Esophagus muscularis mucosa (tissue), 4 donors: ENCODE measurements at regions not wholly inside any gene's neighbourhood (a gene's known extent, or its start where the extent isn't known, plus 50 kb on each side); places are given as distances from the start of the nearest gene placed in this dataset.

Experiments
- DNase-seq: peaks from one replicate; pipeline ENCODE4 v3.0.0-alpha.2; 2017; ENCODE audit errors: extremely low spot score
- H3K27ac ChIP-seq, 4 donors: fragments of 200-600 bp; sonication (generic); replicated peaks in 1 of 4; 1 replicate in 3 of 4; 2 replicates in 1 of 4; pipeline ENCODE4 v1.5.1; 2016 to 2019; ENCODE audit warnings: mild to moderate bottlenecking in 1 of 4
- H3K27me3 ChIP-seq, 4 donors: fragments of 200-600 bp; sonication (generic); one replicate each; pipeline versions ENCODE4 v1.5.1 to v1.6.0; 2016 to 2019
- H3K36me3 ChIP-seq, 4 donors: fragments of 200-600 bp; sonication (generic); one replicate each; pipeline ENCODE4 v1.5.1; 2016 to 2019
- H3K4me1 ChIP-seq, 4 donors: fragments of 200-600 bp; sonication (generic); one replicate each; pipeline ENCODE4 v1.5.1; 2016 to 2019
- H3K4me3 ChIP-seq, 4 donors: fragments of 200-600 bp; sonication (generic); 1 replicate in 2 of 4; 2 replicates in 2 of 4; pipeline ENCODE4 v1.5.1; 2016 to 2019; ENCODE audit warnings: mild to moderate bottlenecking in 4 of 4, moderate library complexity in 1 of 4
- H3K9me3 ChIP-seq, 4 donors: fragments of 200-600 bp; sonication (generic); 1 replicate in 3 of 4; 2 replicates in 1 of 4; pipeline ENCODE4 v1.5.1; 2016 to 2019
- EP300 ChIP-seq: sonication (generic); formaldehyde crosslinking; IDR thresholded peaks from one replicate; pipeline ENCODE4 v1.6.1; 2017; ENCODE audit warnings: antibody characterized with exemption
- POLR2A ChIP-seq: fragments of 450-650 bp; IDR thresholded peaks from one replicate; pipeline ENCODE4 v1.6.1; 2017; ENCODE audit warnings: antibody characterized with exemption, moderate library complexity, mild to moderate bottlenecking, low read depth
- POLR2AphosphoS5 ChIP-seq, 2 donors: sonication (generic); formaldehyde crosslinking; IDR thresholded peaks; one replicate each; pipeline ENCODE4 v1.6.1; 2017; ENCODE audit warnings: antibody characterized with exemption in 2 of 2
- WGBS: methylation state at CpG from one replicate; pipeline ENCODE4 v1.1.5; 2018; 5-methylcytosine and 5-hydroxymethylcytosine counted together
- intact Hi-C: fragments of 100-400 bp; cut with DNase I; formaldehyde crosslinking; loops from one replicate; pipeline ENCODE4 v1.15.1; 2023
- TF ChIP-seq, protein P1 (sequence below), 3 experiments: fragments of 200-600 bp in 2 of 3; fragments of 450-650 bp in 1 of 3; sonication (generic) in 2 of 3; IDR thresholded peaks; one replicate each; pipeline ENCODE4 v1.5.1; 2017 to 2019; ENCODE audit warnings: antibody characterized with exemption in 3 of 3, mild to moderate bottlenecking in 2 of 3, moderate library complexity in 1 of 3

GRCh38 chr18:26794230-26795101 is 71.0 kb downstream of the AQP4 start:
- H3K4me3 ChIP-seq, result no peak overlapping the region

DNA sequence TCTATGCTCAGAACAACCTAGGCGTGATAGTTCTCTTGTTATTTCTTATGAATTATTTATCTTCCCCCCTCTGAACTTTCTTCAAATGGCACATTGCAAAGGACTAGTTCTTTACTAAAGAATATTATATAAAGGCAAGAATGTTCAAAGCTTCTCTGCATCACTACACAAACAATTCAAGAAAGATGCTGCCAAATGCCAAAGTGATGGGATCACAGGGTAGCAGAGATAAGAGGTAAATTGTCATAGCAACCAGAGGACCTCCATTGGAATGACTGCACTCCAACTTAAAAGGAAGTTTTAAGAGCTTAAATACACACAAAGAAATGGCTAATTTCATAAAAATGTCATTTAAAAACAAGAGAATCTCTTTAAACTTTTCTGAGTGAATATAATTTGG is 72.8 kb downstream of the AQP4 start:
- intact Hi-C loops, result no loop called here
- Histone ChIP-seq H3K27me3 (no peaks in the 10 kb centered on the region), H3K4me3 (no peak overlapping the region), H3K27ac (no peak overlapping the region), H3K4me1 (no peaks in the 10 kb centered on the region), H3K36me3 (no peaks in the 10 kb centered on the region), H3K9me3 (no peaks in the 10 kb centered on the region)
- 88% methylated on average over 1 of the region's 1 CpG for WGBS
- TF ChIP-seq POLR2A (no peak), POLR2AphosphoS5 (IDR thresholded peaks at IDR 0.05) (no peak), EP300 (no peak)
- TF ChIP-seq, protein P1, sequence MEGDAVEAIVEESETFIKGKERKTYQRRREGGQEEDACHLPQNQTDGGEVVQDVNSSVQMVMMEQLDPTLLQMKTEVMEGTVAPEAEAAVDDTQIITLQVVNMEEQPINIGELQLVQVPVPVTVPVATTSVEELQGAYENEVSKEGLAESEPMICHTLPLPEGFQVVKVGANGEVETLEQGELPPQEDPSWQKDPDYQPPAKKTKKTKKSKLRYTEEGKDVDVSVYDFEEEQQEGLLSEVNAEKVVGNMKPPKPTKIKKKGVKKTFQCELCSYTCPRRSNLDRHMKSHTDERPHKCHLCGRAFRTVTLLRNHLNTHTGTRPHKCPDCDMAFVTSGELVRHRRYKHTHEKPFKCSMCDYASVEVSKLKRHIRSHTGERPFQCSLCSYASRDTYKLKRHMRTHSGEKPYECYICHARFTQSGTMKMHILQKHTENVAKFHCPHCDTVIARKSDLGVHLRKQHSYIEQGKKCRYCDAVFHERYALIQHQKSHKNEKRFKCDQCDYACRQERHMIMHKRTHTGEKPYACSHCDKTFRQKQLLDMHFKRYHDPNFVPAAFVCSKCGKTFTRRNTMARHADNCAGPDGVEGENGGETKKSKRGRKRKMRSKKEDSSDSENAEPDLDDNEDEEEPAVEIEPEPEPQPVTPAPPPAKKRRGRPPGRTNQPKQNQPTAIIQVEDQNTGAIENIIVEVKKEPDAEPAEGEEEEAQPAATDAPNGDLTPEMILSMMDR (IDR thresholded peaks at IDR 0.05), result no peak
- no peak for DNase-seq

More at GRCh38 chr18:26794230-26795101, 71.0 kb downstream of the AQP4 start:
- Histone ChIP-seq H3K4me1 (no peaks in the 10 kb centered on the region), H3K36me3 (no peaks in the 10 kb centered on the region), H3K9me3 (no peaks in the 10 kb centered on the region), H3K27ac (no peak overlapping the region), H3K27me3 (no peaks in the 10 kb centered on the region)
- 93% methylated on average over 7 of the region's 8 CpGs for WGBS
- intact Hi-C loops, result no loop called here
- TF ChIP-seq POLR2AphosphoS5 (IDR thresholded peaks at IDR 0.05), result no peak
- TF ChIP-seq, protein P1 (IDR thresholded peaks at IDR 0.05), result no peak
- TF ChIP-seq POLR2A, result no peak
- no peak for TF ChIP-seq EP300
- DNase-seq, result no peak

DNA sequence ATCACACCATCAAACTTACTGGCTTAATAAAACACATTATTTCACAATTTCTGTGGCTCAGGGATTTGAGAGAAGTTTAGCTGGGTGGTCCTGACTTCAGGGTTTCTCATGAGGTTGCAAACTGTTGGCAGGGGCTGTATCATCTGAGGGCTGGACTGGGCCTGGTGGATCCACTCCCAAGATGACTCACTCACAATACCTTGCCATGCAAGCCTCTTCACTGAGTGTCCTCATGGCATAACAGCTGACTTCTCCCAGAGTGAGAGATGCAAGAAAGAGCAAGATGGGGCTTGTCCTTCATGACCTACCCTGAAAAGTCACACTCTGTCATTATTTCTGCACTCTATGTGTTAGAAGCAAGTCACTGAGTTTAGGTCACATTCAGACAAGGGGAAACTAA is 73.8 kb downstream of the AQP4 start:
- H3K4me3 ChIP-seq, result no peak overlapping the region
- no peak for DNase-seq
- H3K27me3 ChIP-seq, result no peaks in the 10 kb centered on the region
- TF ChIP-seq, protein P1 (IDR thresholded peaks at IDR 0.05), result no peak
- TF ChIP-seq POLR2AphosphoS5 (IDR thresholded peaks at IDR 0.05) (no peak), POLR2A (no peak), EP300 (no peak)
- H3K36me3 ChIP-seq, result no peaks in the 10 kb centered on the region
- intact Hi-C loops, result no loop called here
- H3K9me3 ChIP-seq, result no peaks in the 10 kb centered on the region
- no peak overlapping the region for H3K27ac ChIP-seq
- no peaks in the 10 kb centered on the region for H3K4me1 ChIP-seq

- H3K9me3 ChIP-seq, result no peaks in the 10 kb centered on the region
- intact Hi-C loops, result no loop called here
- H3K27me3 ChIP-seq, result no peaks in the 10 kb centered on the region
- TF ChIP-seq POLR2AphosphoS5 (IDR thresholded peaks at IDR 0.05), result no peak
- TF ChIP-seq, protein P1 (IDR thresholded peaks at IDR 0.05), result no peak
- TF ChIP-seq POLR2A, result no peak
- TF ChIP-seq EP300, result no peak
- WGBS, result 75% methylated on average over 1 of the region's 1 CpG
- no peak overlapping the region for H3K4me3 ChIP-seq
- H3K4me1 ChIP-seq, result no peaks in the 10 kb centered on the region
- no peaks in the 10 kb centered on the region for H3K36me3 ChIP-seq
- no peak for DNase-seq
- H3K27ac ChIP-seq, result no peak overlapping the region
Observed at GRCh38 chr18:26784599-26784998, 80.9 kb downstream of the AQP4 start.

DNA sequence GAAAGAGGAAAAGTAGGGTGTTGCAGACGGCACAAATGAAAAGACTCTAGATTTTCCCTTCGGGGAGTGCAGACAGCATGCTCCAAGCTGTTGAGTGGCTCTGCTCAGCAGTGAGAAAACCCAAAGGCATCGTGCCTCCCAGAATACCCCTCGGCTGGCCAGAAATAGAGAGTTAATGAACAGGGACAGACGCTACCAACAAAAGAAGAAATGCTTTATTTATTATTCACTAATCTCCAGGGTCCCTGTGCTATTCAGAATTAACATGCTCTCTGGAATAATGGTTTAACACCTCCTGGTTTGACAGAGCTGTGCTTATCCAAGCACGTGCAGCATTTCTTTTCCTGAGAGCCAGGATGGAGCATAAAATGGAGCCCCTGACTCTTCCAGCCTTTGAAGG is 82.3 kb downstream of the AQP4 start:
- H3K9me3 ChIP-seq, result no peaks in the 10 kb centered on the region
- no peaks in the 10 kb centered on the region for H3K4me1 ChIP-seq
- H3K36me3 ChIP-seq, result no peaks in the 10 kb centered on the region
- no peaks in the 10 kb centered on the region for H3K27me3 ChIP-seq
- H3K4me3 ChIP-seq, result no peak overlapping the region
- intact Hi-C loops, result no loop called here
- WGBS, result 71% methylated on average over 6 of the region's 6 CpGs
- no peak overlapping the region for H3K27ac ChIP-seq
- TF ChIP-seq POLR2A (no peak), EP300 (no peak), POLR2AphosphoS5 (IDR thresholded peaks at IDR 0.05) (no peak)
- TF ChIP-seq, protein P1 (IDR thresholded peaks at IDR 0.05), result no peak
- DNase-seq, result no peak
